SH-SY5Y (cell line): ENCODE measurements at regions not wholly inside any gene's neighbourhood (a gene's known extent, or its start where the extent isn't known, plus 50 kb on each side); places are given as distances from the start of the nearest gene placed in this dataset.

Experiments used
- GATA2 ChIP-seq: IDR thresholded peaks from 2 replicates; pipeline ENCODE4 v1.6.1; 2011; ENCODE audit warnings: mild to moderate bottlenecking, low read depth, low read length
- GATA3 ChIP-seq: IDR thresholded peaks from 2 replicates; pipeline ENCODE4 v1.6.1; 2011; ENCODE audit warnings: low read depth, mild to moderate bottlenecking, low read length, moderate library complexity

DNA sequence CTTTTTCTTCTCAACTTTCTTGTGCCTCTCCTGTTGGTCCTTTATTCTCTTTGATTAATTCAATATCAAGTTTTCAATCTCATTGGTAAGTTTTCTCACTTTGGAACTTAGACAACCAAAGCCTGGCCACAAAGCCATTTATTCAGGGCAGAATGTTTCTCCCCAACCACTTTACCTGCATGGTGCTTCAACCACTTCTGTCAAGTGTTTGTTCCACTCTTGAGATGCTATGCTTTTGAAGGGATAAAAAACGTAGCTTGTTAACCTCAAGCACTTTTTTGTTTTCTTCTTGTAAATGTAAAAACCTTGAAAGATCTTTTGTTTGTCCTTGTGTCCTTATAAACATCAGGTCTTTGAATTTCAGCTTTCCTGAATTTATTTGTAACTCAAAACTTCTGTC, 966.7 kb downstream of the MAT2B start:
- TF ChIP-seq GATA3 (no peak), GATA2 (no peak)
